ENCODE measurements at regions not wholly inside any gene's neighbourhood (a gene's known extent, or its start where the extent isn't known, plus 50 kb on each side); places are given as distances from the start of the nearest gene placed in this dataset.

DNA sequence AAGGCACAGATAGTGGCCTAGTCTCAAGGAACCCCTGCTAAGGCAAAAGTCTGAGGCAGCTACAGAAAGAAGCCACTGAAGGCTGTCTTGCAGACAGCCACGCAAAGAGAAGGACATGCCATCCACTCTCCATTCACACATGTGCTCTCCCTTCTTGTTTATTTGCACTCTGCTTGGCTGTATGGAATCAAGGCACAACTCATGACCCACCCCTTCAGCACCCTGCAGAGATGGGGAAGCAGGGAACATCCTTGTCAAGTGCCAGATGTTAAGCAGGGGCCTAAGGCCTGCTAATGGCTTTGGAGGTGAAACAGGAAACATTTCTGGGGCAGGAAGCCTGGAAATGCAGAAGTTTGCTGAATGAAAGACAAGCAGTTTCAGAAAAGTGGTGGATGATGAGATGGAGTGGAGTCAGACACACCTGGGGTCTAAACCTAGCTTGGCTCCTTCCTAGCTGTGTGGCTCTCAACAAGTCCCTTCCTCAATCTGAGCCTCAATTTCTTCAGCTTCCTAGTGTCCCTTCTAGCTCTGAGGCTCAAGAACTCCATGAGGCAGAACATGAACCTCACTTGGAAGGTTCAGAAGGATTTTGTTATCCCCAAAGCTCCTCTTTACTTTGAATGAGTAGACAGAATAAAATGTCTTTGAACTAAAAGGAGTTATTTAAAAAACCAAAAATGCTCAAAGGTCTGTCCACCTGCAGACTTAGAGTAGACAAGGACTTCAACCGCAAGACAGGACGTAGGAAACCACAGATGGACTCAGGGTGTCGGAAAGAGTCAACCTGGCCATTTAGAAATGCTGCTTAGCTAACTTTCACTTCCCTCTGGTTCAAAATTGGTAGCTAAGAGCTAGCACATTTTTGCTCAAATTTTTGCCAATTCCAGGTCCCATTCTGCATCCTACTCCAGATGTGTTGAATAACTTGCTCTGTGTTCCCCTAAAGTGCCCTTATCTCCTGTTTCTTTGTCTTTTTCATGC is 283.1 kb downstream of the PLPP3 start:
- TF ChIP-seq EHF (CRISPR knock-in tag; IDR thresholded peaks at IDR 0.05), result no peak
- no peak for TF ChIP-seq PHF8 (IDR thresholded peaks at IDR 0.05; ENCODE audit: borderline replicate concordance, low read depth)
- no peak for TF ChIP-seq CBX8 (IDR thresholded peaks at IDR 0.05)
- no peak for TF ChIP-seq ZC3H11A (IDR thresholded peaks at IDR 0.05)
- TF ChIP-seq HEYL (CRISPR knock-in tag; IDR thresholded peaks at IDR 0.05), result no peak
- TF ChIP-seq FOXS1 (CRISPR knock-in tag; IDR thresholded peaks at IDR 0.05), result no peak
- TF ChIP-seq, protein P1, sequence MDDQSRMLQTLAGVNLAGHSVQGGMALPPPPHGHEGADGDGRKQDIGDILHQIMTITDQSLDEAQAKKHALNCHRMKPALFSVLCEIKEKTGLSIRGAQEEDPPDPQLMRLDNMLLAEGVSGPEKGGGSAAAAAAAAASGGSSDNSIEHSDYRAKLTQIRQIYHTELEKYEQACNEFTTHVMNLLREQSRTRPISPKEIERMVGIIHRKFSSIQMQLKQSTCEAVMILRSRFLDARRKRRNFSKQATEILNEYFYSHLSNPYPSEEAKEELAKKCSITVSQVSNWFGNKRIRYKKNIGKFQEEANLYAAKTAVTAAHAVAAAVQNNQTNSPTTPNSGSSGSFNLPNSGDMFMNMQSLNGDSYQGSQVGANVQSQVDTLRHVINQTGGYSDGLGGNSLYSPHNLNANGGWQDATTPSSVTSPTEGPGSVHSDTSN (IDR thresholded peaks at IDR 0.05), result no peak
- TF ChIP-seq MAZ (IDR thresholded peaks at IDR 0.05; ENCODE audit: borderline replicate concordance, low read depth, low read length), result no peak
- no peak for TF ChIP-seq KDM5A (IDR thresholded peaks at IDR 0.05)
- TF ChIP-seq, protein P2, sequence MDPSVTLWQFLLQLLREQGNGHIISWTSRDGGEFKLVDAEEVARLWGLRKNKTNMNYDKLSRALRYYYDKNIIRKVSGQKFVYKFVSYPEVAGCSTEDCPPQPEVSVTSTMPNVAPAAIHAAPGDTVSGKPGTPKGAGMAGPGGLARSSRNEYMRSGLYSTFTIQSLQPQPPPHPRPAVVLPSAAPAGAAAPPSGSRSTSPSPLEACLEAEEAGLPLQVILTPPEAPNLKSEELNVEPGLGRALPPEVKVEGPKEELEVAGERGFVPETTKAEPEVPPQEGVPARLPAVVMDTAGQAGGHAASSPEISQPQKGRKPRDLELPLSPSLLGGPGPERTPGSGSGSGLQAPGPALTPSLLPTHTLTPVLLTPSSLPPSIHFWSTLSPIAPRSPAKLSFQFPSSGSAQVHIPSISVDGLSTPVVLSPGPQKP (IDR thresholded peaks at IDR 0.05; ENCODE audit: low read depth, low read length), result no peak
- no peak for TF ChIP-seq NR3C1 (IDR thresholded peaks at IDR 0.05)
- TF ChIP-seq MYC (IDR thresholded peaks at IDR 0.05; ENCODE audit: borderline replicate concordance, low read length), result no peak
- TF ChIP-seq, protein P3, sequence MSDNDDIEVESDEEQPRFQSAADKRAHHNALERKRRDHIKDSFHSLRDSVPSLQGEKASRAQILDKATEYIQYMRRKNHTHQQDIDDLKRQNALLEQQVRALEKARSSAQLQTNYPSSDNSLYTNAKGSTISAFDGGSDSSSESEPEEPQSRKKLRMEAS (IDR thresholded peaks at IDR 0.05), result no peak
- no peak for TF ChIP-seq ESRRA (IDR thresholded peaks at IDR 0.05; ENCODE audit: borderline replicate concordance, low read length)
- no peak for TF ChIP-seq RNF2 (IDR thresholded peaks at IDR 0.05; ENCODE audit: borderline replicate concordance, low read depth)
- TF ChIP-seq FOSL2 (IDR thresholded peaks at IDR 0.05), result no peak
- no peak for TF ChIP-seq FOSL2 (CRISPR knock-in tag; IDR thresholded peaks at IDR 0.05)
- TF ChIP-seq RARB (CRISPR knock-in tag; IDR thresholded peaks at IDR 0.05), result no peak
- TF ChIP-seq POLR2A (IDR thresholded peaks at IDR 0.05; ENCODE audit: low read length), result no peak
- no peak for TF ChIP-seq TFCP2L1 (CRISPR knock-in tag; IDR thresholded peaks at IDR 0.05)
- no peak for TF ChIP-seq CHD2 (IDR thresholded peaks at IDR 0.05; ENCODE audit: low read length, partially characterized antibody)
- DNase-seq (ENCODE audit: low read depth in 1 of 2, low spot score in 1 of 2), result no peak
- Histone ChIP-seq H3K4me1 (0 out of 3 replicates have a peak, but pooled peaks cover 5% of the 10 kb centered on the region), H3K9me3 (no peaks in the 10 kb centered on the region), H3K4me2 (no peak overlapping the region), H3K27ac (no peak overlapping the region), H3K4me3 (no peak overlapping the region)
- 86% methylated on average over 4 of the region's 4 CpGs for WGBS (ENCODE audit: missing lambda C conversion rate)
- CTCF ChIA-PET, result no interaction called here
- no peak for FAIRE-seq
- POLR2A ChIA-PET, result no interaction called here
- ATAC-seq, result no peak

- FAIRE-seq (no peak), ATAC-seq (no peak), DNase-seq (ENCODE audit: low read depth in 1 of 2, low spot score in 1 of 2) (no peak)
- POLR2A ChIA-PET, result no interaction called here
- CTCF ChIA-PET, result interaction anchor here (0.8 kb wide), 1 partner anchor 286 kb away, joined by 3 read pairs; no protein-coding TSS in a partner anchor
- WGBS (ENCODE audit: missing lambda C conversion rate), result 64% methylated on average over 5 of the region's 5 CpGs
- H3K27ac ChIP-seq, result no peak overlapping the region
- H3K4me2 ChIP-seq, result no peak overlapping the region
- H3K4me3 ChIP-seq, result no peak overlapping the region
- H3K9me3 ChIP-seq, result no peaks in the 10 kb centered on the region
- TF ChIP-seq, protein P4, sequence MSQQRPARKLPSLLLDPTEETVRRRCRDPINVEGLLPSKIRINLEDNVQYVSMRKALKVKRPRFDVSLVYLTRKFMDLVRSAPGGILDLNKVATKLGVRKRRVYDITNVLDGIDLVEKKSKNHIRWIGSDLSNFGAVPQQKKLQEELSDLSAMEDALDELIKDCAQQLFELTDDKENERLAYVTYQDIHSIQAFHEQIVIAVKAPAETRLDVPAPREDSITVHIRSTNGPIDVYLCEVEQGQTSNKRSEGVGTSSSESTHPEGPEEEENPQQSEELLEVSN (IDR thresholded peaks at IDR 0.05; ENCODE audit: borderline replicate concordance, low read depth), result no peak
- TF ChIP-seq MAFK (IDR thresholded peaks at IDR 0.05; ENCODE audit: partially characterized antibody), result no peak
- TF ChIP-seq HEYL (CRISPR knock-in tag; IDR thresholded peaks at IDR 0.05), result no peak
- no peak for TF ChIP-seq RAD21 (conservative IDR thresholded peaks at IDR 0.05 in 1 of 2, IDR thresholded peaks at IDR 0.05 in 1 of 2)
- TF ChIP-seq, protein P2 (IDR thresholded peaks at IDR 0.05; ENCODE audit: low read depth, low read length), result no peak
- no peak for TF ChIP-seq ZSCAN20 (CRISPR knock-in tag; IDR thresholded peaks at IDR 0.05)
- no peak for TF ChIP-seq RNF2 (IDR thresholded peaks at IDR 0.05; ENCODE audit: borderline replicate concordance, low read depth)
- TF ChIP-seq FOXS1 (CRISPR knock-in tag; IDR thresholded peaks at IDR 0.05), result no peak
- TF ChIP-seq, protein P5, sequence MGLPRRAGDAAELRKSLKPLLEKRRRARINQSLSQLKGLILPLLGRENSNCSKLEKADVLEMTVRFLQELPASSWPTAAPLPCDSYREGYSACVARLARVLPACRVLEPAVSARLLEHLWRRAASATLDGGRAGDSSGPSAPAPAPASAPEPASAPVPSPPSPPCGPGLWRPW (IDR thresholded peaks at IDR 0.05), result no peak
- TF ChIP-seq ESRRA (IDR thresholded peaks at IDR 0.05; ENCODE audit: borderline replicate concordance, low read length), result no peak
- no peak for TF ChIP-seq GATA3 (IDR thresholded peaks at IDR 0.05; ENCODE audit: borderline replicate concordance)
- no peak for TF ChIP-seq MYC (IDR thresholded peaks at IDR 0.05; ENCODE audit: borderline replicate concordance, low read length)
- TF ChIP-seq EHMT2 (IDR thresholded peaks at IDR 0.05; ENCODE audit: low read depth), result no peak
- no peak for TF ChIP-seq POLR2AphosphoS2 (conservative IDR thresholded peaks at IDR 0.05; ENCODE audit: low read length)
- no peaks in the 10 kb centered on the region for H3K4me1 ChIP-seq
Observed at GRCh38 chr1:56291374-56291919, 287.9 kb downstream of the PLPP3 start.
